ENCODE measurements at regions not wholly inside any gene's neighbourhood (a gene's known extent, or its start where the extent isn't known, plus 50 kb on each side); places are given as distances from the start of the nearest gene placed in this dataset.
A peak's percentile ranks its signal among the peaks of the same experiment; 100 is the strongest.

DNA sequence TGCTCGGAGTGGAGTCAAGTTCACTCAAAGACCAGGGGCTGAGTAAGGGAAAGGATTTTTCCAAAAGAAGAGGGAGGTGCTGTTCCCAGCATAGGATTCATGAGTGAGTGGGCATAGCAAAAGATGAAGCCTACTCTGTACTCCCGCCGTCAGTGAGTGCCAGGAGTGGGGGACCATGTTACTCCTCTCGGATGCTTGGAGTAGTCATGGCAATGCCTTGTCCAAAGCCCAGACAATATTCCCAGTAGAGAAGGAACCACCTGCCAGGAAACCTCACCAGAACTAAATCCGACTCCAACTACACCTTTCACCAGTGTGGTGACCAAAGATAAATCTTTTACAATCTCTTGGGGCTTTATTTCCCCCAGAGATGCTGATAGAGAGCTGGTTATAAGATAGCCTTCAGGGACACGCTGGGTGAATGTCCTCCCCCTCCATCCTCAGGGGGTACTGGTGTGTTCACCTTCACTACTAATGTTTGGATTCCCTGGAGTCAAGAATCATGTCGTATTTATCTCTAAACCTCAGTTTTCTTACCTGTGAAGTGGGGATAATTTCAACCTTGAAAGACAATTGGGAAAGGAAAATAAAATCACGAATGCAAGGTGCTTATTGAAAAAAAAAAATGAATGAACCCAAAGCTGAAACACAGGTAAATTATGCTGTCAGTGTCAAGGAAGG is 165.2 kb downstream of the NSG2 start:
- H3K4me1 ChIP-seq (ENCODE audit: control insufficient read depth, insufficient read depth, low read length) = no peaks in the 10 kb centered on the region
- peaks cover 16% of the 10 kb centered on the region for H3K27me3 ChIP-seq (ENCODE audit: control insufficient read depth, insufficient read depth, low read length)
- no peak overlapping the region for H3K27ac ChIP-seq (ENCODE audit: low read length)
- DNase-seq = no peak
- no peak overlapping the region for H3K4me3 ChIP-seq (ENCODE audit: low read length)
- H3K9me3 ChIP-seq (replicated peaks; ENCODE audit: control insufficient read depth, low read depth, low read length) = no peaks in the 10 kb centered on the region
- WGBS (ENCODE audit: insufficient coverage) = 63% methylated on average over 4 of the region's 8 CpGs
- H3K36me3 ChIP-seq (ENCODE audit: control insufficient read depth, insufficient read depth, low read length) = no peaks in the 10 kb centered on the region

DNA sequence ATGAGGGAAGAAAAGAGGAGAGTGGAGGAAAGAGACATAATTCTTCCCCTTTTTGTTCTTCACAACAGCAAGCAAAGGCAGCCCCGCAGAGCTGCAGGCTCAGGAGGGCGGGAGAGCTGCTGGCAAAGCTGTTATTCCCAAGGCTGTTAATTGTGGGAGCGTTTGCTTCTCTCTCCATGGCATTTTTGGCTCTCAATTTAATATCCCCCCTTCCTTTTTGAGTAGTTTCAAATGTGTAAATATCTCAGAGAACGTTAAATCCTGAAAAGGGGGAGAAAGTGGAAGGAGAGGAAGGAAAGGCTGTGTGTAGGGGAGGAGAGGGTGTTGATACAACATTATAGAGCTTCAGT is 165.7 kb downstream of the NSG2 start:
- no CpG with 5 or more reads among the region's 4 CpGs for WGBS (ENCODE audit: insufficient coverage)
- no peak for DNase-seq
- Histone ChIP-seq H3K4me3 (ENCODE audit: low read length) (no peak overlapping the region), H3K27ac (ENCODE audit: low read length) (no peak overlapping the region), H3K4me1 (ENCODE audit: control insufficient read depth, insufficient read depth, low read length) (no peaks in the 10 kb centered on the region), H3K36me3 (ENCODE audit: control insufficient read depth, insufficient read depth, low read length) (no peaks in the 10 kb centered on the region), H3K9me3 (replicated peaks; ENCODE audit: control insufficient read depth, low read depth, low read length) (no peaks in the 10 kb centered on the region), H3K27me3 (ENCODE audit: control insufficient read depth, insufficient read depth, low read length) (peaks cover 16% of the 10 kb centered on the region)

DNA sequence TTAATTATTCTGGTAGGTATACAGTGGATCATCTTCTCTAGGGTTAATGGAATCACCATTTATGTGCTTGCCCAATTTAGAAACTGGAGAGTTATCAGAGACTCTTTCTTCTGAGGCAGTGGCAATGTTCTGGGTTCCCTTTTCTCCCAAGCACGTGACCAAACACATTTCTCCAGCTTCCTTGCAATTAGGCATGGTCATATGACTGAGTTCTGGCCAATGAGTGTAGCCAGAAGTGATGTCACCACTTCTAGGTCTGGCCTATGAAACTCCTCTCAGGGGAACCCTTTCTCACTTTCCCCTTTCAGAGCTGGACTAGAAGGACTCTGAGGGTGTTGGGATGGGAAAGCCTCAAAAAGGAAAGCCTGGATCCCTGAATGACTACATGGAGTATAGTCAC is 172.0 kb downstream of the NSG2 start:
- Histone ChIP-seq H3K36me3 (ENCODE audit: control insufficient read depth, insufficient read depth, low read length) (no peaks in the 10 kb centered on the region), H3K9me3 (replicated peaks; ENCODE audit: control insufficient read depth, low read depth, low read length) (peaks cover 3% of the 10 kb centered on the region), H3K4me3 (ENCODE audit: low read length) (no peak overlapping the region), H3K27ac (ENCODE audit: low read length) (no peak overlapping the region), H3K27me3 (ENCODE audit: control insufficient read depth, insufficient read depth, low read length) (peaks cover 7% of the 10 kb centered on the region), H3K4me1 (ENCODE audit: control insufficient read depth, insufficient read depth, low read length) (peaks cover 3% of the 10 kb centered on the region)
- WGBS (ENCODE audit: insufficient coverage) = no CpG with 5 or more reads among the region's 1 CpG
- DNase-seq = no peak

DNA sequence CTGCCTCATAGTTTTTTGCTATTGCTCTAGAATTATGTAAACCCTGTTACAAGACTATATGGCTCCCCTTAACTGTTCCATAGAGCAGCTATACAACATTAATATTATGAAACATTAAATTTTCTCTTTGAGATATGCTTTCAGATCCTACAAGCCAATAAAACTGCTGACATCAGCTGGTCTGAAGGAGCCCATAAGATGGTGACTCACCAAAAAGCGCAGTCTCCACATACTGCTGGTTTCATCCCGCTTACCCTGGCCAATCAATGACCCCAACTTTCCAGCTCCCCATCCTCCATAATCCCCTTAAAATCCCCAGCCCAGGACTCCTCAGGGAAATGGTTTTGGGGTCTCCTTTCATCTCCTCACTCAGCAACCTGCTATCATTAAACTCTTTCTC is 172.7 kb downstream of the NSG2 start:
- no peak for DNase-seq
- peaks cover 3% of the 10 kb centered on the region for H3K9me3 ChIP-seq (replicated peaks; ENCODE audit: control insufficient read depth, low read depth, low read length)
- 75% methylated on average over 2 of the region's 2 CpGs for WGBS (ENCODE audit: insufficient coverage)

DNA sequence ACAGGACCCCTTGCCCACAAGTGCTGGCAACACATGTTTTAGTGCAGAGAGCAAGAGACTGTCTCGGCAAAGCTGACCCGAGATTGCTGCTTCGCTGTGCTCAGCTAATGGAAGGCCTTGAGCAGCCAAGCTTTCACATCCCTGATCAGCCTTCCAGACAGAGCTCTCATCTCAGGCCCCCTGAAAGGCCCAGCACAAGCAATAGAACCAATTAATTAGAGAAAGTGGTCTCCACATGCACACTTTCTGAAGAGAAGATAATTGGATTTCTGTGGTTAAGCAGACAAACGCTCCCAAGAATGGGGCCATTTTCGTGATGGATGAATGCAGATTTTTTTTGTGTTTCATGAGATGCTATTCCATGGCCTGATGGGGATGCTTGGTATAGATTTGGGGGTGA is 174.9 kb downstream of the NSG2 start:
- Histone ChIP-seq H3K36me3 (ENCODE audit: control insufficient read depth, insufficient read depth, low read length) (no peaks in the 10 kb centered on the region), H3K4me3 (ENCODE audit: low read length) (no peak overlapping the region), H3K27me3 (ENCODE audit: control insufficient read depth, insufficient read depth, low read length) (peaks cover 2% of the 10 kb centered on the region), H3K27ac (ENCODE audit: low read length) (no peak overlapping the region), H3K4me1 (ENCODE audit: control insufficient read depth, insufficient read depth, low read length) (peaks cover 3% of the 10 kb centered on the region), H3K9me3 (replicated peaks; ENCODE audit: control insufficient read depth, low read depth, low read length) (peaks cover 3% of the 10 kb centered on the region)
- WGBS (ENCODE audit: insufficient coverage) = 89% methylated on average over 3 of the region's 5 CpGs
- DNase-seq = no peak

More for the DNA sequence above, 172.7 kb downstream of the NSG2 start:
- H3K27ac ChIP-seq (ENCODE audit: low read length) = no peak overlapping the region
- H3K27me3 ChIP-seq (ENCODE audit: control insufficient read depth, insufficient read depth, low read length) = peaks cover 7% of the 10 kb centered on the region
- H3K4me3 ChIP-seq (ENCODE audit: low read length) = no peak overlapping the region
- H3K36me3 ChIP-seq (ENCODE audit: control insufficient read depth, insufficient read depth, low read length) = no peaks in the 10 kb centered on the region
- H3K4me1 ChIP-seq (ENCODE audit: control insufficient read depth, insufficient read depth, low read length) = peaks cover 3% of the 10 kb centered on the region

DNA sequence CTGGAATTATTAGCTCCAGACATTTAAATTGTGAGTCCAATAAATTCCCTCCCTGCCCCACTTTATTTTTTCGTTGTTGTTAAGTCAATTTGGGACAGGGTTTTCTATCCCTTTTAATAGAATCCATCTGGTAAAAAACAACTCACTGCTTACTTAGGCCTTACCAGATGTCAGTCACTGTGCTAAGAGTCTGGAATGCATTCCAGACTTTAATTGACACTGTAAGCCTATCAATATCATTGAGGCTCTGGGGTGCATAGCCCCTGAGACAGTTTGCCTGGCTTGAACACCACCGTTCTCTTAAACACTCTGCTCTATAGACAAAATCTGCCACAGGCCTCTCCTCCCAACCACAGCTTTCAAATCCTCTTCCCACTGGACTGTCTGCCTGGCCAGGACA is 175.9 kb downstream of the NSG2 start:
- DNase-seq = peak; percentile 30
- Histone ChIP-seq H3K4me1 (ENCODE audit: control insufficient read depth, insufficient read depth, low read length) (peaks cover 3% of the 10 kb centered on the region), H3K27me3 (ENCODE audit: control insufficient read depth, insufficient read depth, low read length) (peaks cover 2% of the 10 kb centered on the region), H3K36me3 (ENCODE audit: control insufficient read depth, insufficient read depth, low read length) (no peaks in the 10 kb centered on the region), H3K4me3 (ENCODE audit: low read length) (no peak overlapping the region), H3K27ac (ENCODE audit: low read length) (no peak overlapping the region), H3K9me3 (replicated peaks; ENCODE audit: control insufficient read depth, low read depth, low read length) (peaks cover 3% of the 10 kb centered on the region)
- WGBS (ENCODE audit: insufficient coverage) = 0% methylated on average over 1 of the region's 2 CpGs

DNA sequence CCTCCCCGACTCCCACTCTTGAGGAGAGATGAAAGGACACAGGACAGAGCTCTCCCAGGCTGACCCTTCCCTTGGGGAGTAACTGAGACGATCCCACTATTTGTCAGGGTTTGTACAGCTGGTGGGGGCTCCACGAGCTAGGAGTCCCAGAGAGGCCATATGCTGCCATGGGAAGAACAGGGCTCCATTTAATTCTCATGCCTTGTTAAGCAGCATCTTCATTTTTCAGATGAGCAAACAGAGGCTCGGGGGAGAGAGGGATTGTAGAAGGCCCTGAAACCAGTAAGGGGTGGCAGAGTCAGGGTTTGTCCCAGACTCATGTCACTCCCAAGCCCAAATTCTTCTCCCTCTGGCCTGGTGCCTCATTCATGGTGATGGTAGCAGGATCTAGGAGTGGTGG is 176.4 kb downstream of the NSG2 start:
- Histone ChIP-seq H3K4me1 (ENCODE audit: control insufficient read depth, insufficient read depth, low read length) (peaks cover 3% of the 10 kb centered on the region), H3K9me3 (replicated peaks; ENCODE audit: control insufficient read depth, low read depth, low read length) (peaks cover 3% of the 10 kb centered on the region), H3K4me3 (ENCODE audit: low read length) (no peak overlapping the region), H3K27ac (ENCODE audit: low read length) (no peak overlapping the region), H3K27me3 (ENCODE audit: control insufficient read depth, insufficient read depth, low read length) (peaks cover 2% of the 10 kb centered on the region), H3K36me3 (ENCODE audit: control insufficient read depth, insufficient read depth, low read length) (no peaks in the 10 kb centered on the region)
- DNase-seq = no peak
- WGBS (ENCODE audit: insufficient coverage) = 0% methylated on average over 1 of the region's 4 CpGs

DNA sequence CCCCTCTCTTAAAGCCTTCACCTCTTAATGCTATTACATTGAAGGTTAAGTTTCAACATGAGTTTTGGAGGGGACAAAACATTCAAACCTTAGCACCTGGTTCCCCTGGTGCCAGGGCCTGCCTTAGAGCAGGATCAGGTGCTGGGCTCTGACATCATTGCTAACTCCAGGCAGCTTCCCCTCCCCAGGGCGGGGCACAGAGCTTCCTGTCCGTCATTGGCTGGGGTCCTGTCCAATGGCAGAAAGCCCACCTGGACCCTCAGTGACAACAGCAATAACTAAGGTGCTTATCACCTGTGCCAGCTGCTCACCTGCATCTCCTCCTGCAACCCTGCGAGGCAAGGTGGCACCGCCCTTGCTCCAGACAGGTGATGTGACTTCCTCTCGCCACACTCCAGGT is 177.4 kb downstream of the NSG2 start:
- DNase-seq = no peak
- H3K27ac ChIP-seq (ENCODE audit: low read length) = no peak overlapping the region
- H3K27me3 ChIP-seq (ENCODE audit: control insufficient read depth, insufficient read depth, low read length) = peaks cover 2% of the 10 kb centered on the region
- 82% methylated on average over 3 of the region's 5 CpGs for WGBS (ENCODE audit: insufficient coverage)
- peaks cover 3% of the 10 kb centered on the region for H3K4me1 ChIP-seq (ENCODE audit: control insufficient read depth, insufficient read depth, low read length)
- H3K4me3 ChIP-seq (ENCODE audit: low read length) = no peak overlapping the region
- H3K9me3 ChIP-seq (replicated peaks; ENCODE audit: control insufficient read depth, low read depth, low read length) = no peaks in the 10 kb centered on the region
- no peaks in the 10 kb centered on the region for H3K36me3 ChIP-seq (ENCODE audit: control insufficient read depth, insufficient read depth, low read length)

DNA sequence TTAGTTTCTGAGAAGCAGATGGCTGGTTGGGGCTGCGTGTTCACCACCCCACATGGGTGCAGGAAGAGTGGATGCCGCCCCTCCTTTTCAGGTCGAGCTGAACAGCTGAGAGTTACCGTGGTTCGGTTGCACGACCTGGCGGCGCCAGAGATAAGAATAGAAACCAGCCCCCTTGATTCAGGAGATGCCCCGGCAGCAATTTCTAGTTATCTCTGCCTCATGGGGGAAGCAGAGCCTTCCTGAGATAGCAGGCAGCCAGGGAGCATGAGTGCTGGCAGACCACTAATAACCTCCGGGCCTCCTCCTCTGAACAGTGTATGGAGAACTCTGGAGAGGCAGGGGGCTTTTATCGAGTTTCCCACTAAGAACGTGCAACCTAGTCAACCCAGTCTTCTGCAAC is 177.8 kb downstream of the NSG2 start:
- whole genome bisulfite sequencing (ENCODE audit: insufficient coverage) = 66% methylated on average over 9 of the region's 12 CpGs

DNA sequence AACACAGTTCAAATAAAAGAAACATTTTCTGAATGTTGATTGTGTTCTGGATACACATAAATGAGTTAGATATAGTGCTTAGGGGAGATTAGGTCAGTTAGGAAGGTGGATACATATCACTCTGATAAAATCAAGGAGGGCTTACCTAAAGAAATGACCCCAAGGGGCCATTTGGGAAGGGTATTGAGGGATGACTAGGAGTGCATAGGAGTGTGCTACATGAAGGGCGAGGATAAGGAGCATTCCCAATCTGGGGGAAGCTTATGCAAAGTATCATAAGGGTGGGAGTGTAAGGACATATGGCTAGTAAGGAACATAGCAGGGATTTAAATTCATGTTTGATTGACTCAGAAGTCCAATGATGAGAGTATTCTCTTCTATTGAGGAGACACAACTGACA is 183.6 kb downstream of the NSG2 start:
- DNase-seq = no peak
- Histone ChIP-seq H3K27me3 (ENCODE audit: control insufficient read depth, insufficient read depth, low read length) (no peaks in the 10 kb centered on the region), H3K9me3 (replicated peaks; ENCODE audit: control insufficient read depth, low read depth, low read length) (no peaks in the 10 kb centered on the region), H3K4me3 (ENCODE audit: low read length) (no peak overlapping the region), H3K36me3 (ENCODE audit: control insufficient read depth, insufficient read depth, low read length) (no peaks in the 10 kb centered on the region), H3K4me1 (ENCODE audit: control insufficient read depth, insufficient read depth, low read length) (no peaks in the 10 kb centered on the region), H3K27ac (ENCODE audit: low read length) (no peak overlapping the region)
- 83% methylated on average over 1 of the region's 1 CpG for WGBS (ENCODE audit: insufficient coverage)

More for the DNA sequence above, 177.8 kb downstream of the NSG2 start:
- H3K36me3 ChIP-seq (ENCODE audit: control insufficient read depth, insufficient read depth, low read length) = no peaks in the 10 kb centered on the region
- peaks cover 2% of the 10 kb centered on the region for H3K27me3 ChIP-seq (ENCODE audit: control insufficient read depth, insufficient read depth, low read length)
- H3K9me3 ChIP-seq (replicated peaks; ENCODE audit: control insufficient read depth, low read depth, low read length) = no peaks in the 10 kb centered on the region
- peaks cover 3% of the 10 kb centered on the region for H3K4me1 ChIP-seq (ENCODE audit: control insufficient read depth, insufficient read depth, low read length)
- H3K27ac ChIP-seq (ENCODE audit: low read length) = no peak overlapping the region
- H3K4me3 ChIP-seq (ENCODE audit: low read length) = no peak overlapping the region
- DNase-seq = no peak
